Natural killer cell (primary cell): ENCODE measurements at regions not wholly inside any gene's neighbourhood (a gene's known extent, or its start where the extent isn't known, plus 50 kb on each side); places are given as distances from the start of the nearest gene placed in this dataset.

ENCODE experiments used
- ATAC-seq, 3 donors: fragments of 150-1000 bp in 2 of 3; fragments of 200-7000 bp in 1 of 3; cut with Tn5 transposase; 1 replicate in 1 of 3; 2 replicates in 2 of 3; pipeline ENCODE4 v1.10.0; 2021; ENCODE audit warnings: mild to moderate bottlenecking in 2 of 3, moderate library complexity in 2 of 3
- DNase-seq, 2 donors: peaks; one replicate each; pipeline versions ENCODE4 v3.0.0 to v3.0.0-alpha.2; 2013 to 2021; ENCODE audit warnings: mixed read lengths in 1 of 2
- H3K27ac ChIP-seq: one replicate; pipeline ENCODE4 v1.5.1; 2013; ENCODE audit warnings: mild to moderate bottlenecking, low read length
- H3K27me3 ChIP-seq: one replicate; pipeline ENCODE4 v1.6.1; 2013; ENCODE audit warnings: low read length; ENCODE audit not compliant: control insufficient read depth, insufficient read depth
- H3K36me3 ChIP-seq: one replicate; pipeline ENCODE4 v1.6.1; 2013; ENCODE audit warnings: low read length; ENCODE audit not compliant: control insufficient read depth, insufficient read depth
- H3K4me1 ChIP-seq: one replicate; pipeline ENCODE4 v1.6.1; 2013; ENCODE audit warnings: low read length; ENCODE audit not compliant: control insufficient read depth, insufficient read depth
- H3K4me3 ChIP-seq: one replicate; pipeline ENCODE4 v1.5.1; 2013; ENCODE audit warnings: low read length
- H3K9me3 ChIP-seq: one replicate; pipeline ENCODE4 v1.6.1; 2013; ENCODE audit warnings: low read length; ENCODE audit not compliant: control insufficient read depth, insufficient read depth
- H3K27ac Mint-ChIP-seq, 2 donors: one replicate each; pipeline ENCODE4 v1.8.0; 2022; ENCODE audit warnings: mild to moderate bottlenecking in 2 of 2, mixed read lengths in 2 of 2, moderate library complexity in 1 of 2
- H3K27me3 Mint-ChIP-seq, 2 donors: one replicate each; pipeline ENCODE4 v1.8.0; 2022; ENCODE audit warnings: low read depth in 2 of 2, mixed read lengths in 2 of 2
- H3K36me3 Mint-ChIP-seq: one replicate; pipeline ENCODE4 v1.8.0; 2022; ENCODE audit warnings: mixed read lengths
- H3K4me1 Mint-ChIP-seq, 2 donors: one replicate each; pipeline ENCODE4 v1.8.0; 2022; ENCODE audit warnings: mixed read lengths in 2 of 2
- H3K4me3 Mint-ChIP-seq: one replicate; pipeline ENCODE4 v1.8.0; 2022; ENCODE audit warnings: mild to moderate bottlenecking, moderate library complexity, mixed read lengths
- H3K9me3 Mint-ChIP-seq, 2 donors: one replicate each; pipeline ENCODE4 v1.8.0; 2022; ENCODE audit warnings: mixed read lengths in 2 of 2
- WGBS: methylation state at CpG from one replicate; pipeline ENCODE4 v1.1.7; 2013; ENCODE audit warnings: missing lambda C conversion rate; ENCODE audit not compliant: insufficient coverage; 5-methylcytosine and 5-hydroxymethylcytosine counted together
- intact Hi-C: fragments of 100-400 bp; cut with micrococcal nuclease; formaldehyde crosslinking; loops from one replicate; pipeline ENCODE4 v1.14.2; 2022
- TF ChIP-seq, protein P1 (sequence below): fragments of 200-600 bp; IDR thresholded peaks from one replicate; pipeline ENCODE4 v1.8.0; 2022; ENCODE audit warnings: antibody characterized with exemption

- H3K27ac Mint-ChIP-seq = no peak overlapping the region
- 45% methylated on average over 1 of the region's 1 CpG for WGBS
- H3K9me3 ChIP-seq = no peaks in the 10 kb centered on the region
- peaks cover 11 to 15% of the 10 kb centered on the region in 2 donors for H3K27me3 Mint-ChIP-seq
- H3K4me1 Mint-ChIP-seq = no peaks in the 10 kb centered on the region
- no peak overlapping the region for H3K4me3 Mint-ChIP-seq
- no peaks in the 10 kb centered on the region for H3K9me3 Mint-ChIP-seq
- no peaks in the 10 kb centered on the region for H3K27me3 ChIP-seq
- no peak for DNase-seq
- no peak for ATAC-seq
- TF ChIP-seq, protein P1, sequence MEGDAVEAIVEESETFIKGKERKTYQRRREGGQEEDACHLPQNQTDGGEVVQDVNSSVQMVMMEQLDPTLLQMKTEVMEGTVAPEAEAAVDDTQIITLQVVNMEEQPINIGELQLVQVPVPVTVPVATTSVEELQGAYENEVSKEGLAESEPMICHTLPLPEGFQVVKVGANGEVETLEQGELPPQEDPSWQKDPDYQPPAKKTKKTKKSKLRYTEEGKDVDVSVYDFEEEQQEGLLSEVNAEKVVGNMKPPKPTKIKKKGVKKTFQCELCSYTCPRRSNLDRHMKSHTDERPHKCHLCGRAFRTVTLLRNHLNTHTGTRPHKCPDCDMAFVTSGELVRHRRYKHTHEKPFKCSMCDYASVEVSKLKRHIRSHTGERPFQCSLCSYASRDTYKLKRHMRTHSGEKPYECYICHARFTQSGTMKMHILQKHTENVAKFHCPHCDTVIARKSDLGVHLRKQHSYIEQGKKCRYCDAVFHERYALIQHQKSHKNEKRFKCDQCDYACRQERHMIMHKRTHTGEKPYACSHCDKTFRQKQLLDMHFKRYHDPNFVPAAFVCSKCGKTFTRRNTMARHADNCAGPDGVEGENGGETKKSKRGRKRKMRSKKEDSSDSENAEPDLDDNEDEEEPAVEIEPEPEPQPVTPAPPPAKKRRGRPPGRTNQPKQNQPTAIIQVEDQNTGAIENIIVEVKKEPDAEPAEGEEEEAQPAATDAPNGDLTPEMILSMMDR = no peak
- H3K4me1 ChIP-seq = no peaks in the 10 kb centered on the region
- no peaks in the 10 kb centered on the region for H3K36me3 Mint-ChIP-seq
- intact Hi-C loops = no loop called here
- no peak overlapping the region for H3K4me3 ChIP-seq
- H3K36me3 ChIP-seq = no peaks in the 10 kb centered on the region
- H3K27ac ChIP-seq = no peak overlapping the region
Measured at GRCh38 chr11:19597206-19597605, 115.4 kb upstream of the NAV2 start.

GRCh38 chr11:19595840-19596751 lies 116.5 kb upstream of the NAV2 start:
- H3K36me3 Mint-ChIP-seq = no peaks in the 10 kb centered on the region
- DNase-seq (no peak), ATAC-seq (no peak)
- Histone ChIP-seq H3K27me3 (no peaks in the 10 kb centered on the region), H3K36me3 (no peaks in the 10 kb centered on the region), H3K27ac (no peak overlapping the region), H3K9me3 (no peaks in the 10 kb centered on the region), H3K4me3 (no peak overlapping the region), H3K4me1 (no peaks in the 10 kb centered on the region)
- H3K27ac Mint-ChIP-seq = no peak overlapping the region
- H3K4me1 Mint-ChIP-seq = no peaks in the 10 kb centered on the region
- H3K27me3 Mint-ChIP-seq = peaks cover 9 to 15% of the 10 kb centered on the region in 2 donors
- no peak overlapping the region for H3K4me3 Mint-ChIP-seq
- WGBS = 54% methylated on average over 12 of the region's 12 CpGs
- no peaks in the 10 kb centered on the region for H3K9me3 Mint-ChIP-seq
- intact Hi-C loops = no loop called here
- TF ChIP-seq, protein P1 = no peak

- Mint-ChIP-seq H3K4me1 (no peaks in the 10 kb centered on the region), H3K27me3 (peaks cover 9 to 15% of the 10 kb centered on the region in 2 donors), H3K9me3 (no peaks in the 10 kb centered on the region), H3K27ac (no peak overlapping the region), H3K4me3 (no peak overlapping the region), H3K36me3 (no peaks in the 10 kb centered on the region)
- TF ChIP-seq, protein P1 = no peak
- Histone ChIP-seq H3K9me3 (no peaks in the 10 kb centered on the region), H3K36me3 (no peaks in the 10 kb centered on the region), H3K4me1 (no peaks in the 10 kb centered on the region), H3K4me3 (no peak overlapping the region), H3K27ac (no peak overlapping the region), H3K27me3 (no peaks in the 10 kb centered on the region)
- intact Hi-C loops = no loop called here
- ATAC-seq (no peak), DNase-seq (no peak)
- 80% methylated on average over 1 of the region's 2 CpGs for WGBS
Measured at GRCh38 chr11:19595499-19595839, 117.2 kb upstream of the NAV2 start.

GRCh38 chr11:19594326-19594725 lies 118.3 kb upstream of the NAV2 start:
- no peak for ATAC-seq
- Histone ChIP-seq H3K27me3 (no peaks in the 10 kb centered on the region), H3K9me3 (no peaks in the 10 kb centered on the region), H3K36me3 (no peaks in the 10 kb centered on the region), H3K4me1 (no peaks in the 10 kb centered on the region), H3K27ac (no peak overlapping the region), H3K4me3 (no peak overlapping the region)
- Mint-ChIP-seq H3K4me1 (no peaks in the 10 kb centered on the region), H3K9me3 (no peaks in the 10 kb centered on the region), H3K27ac (no peak overlapping the region), H3K36me3 (no peaks in the 10 kb centered on the region), H3K27me3 (peaks cover 9 to 17% of the 10 kb centered on the region in 2 donors), H3K4me3 (no peak overlapping the region)
- no peak for DNase-seq
- intact Hi-C loops = no loop called here
- TF ChIP-seq, protein P1 = no peak
- 95% methylated on average over 4 of the region's 4 CpGs for WGBS
